GM21723 (cell line): ENCODE measurements at regions not wholly inside any gene's neighbourhood (a gene's known extent, or its start where the extent isn't known, plus 50 kb on each side); places are given as distances from the start of the nearest gene placed in this dataset.

Experiments
- ATAC-seq: cut with Tn5 transposase; IDR thresholded peaks from one replicate; pipeline ENCODE4 v1.9.1; 2021; ENCODE audit warnings: mild to moderate bottlenecking, moderate library complexity; ENCODE audit not compliant: unreplicated experiment

DNA sequence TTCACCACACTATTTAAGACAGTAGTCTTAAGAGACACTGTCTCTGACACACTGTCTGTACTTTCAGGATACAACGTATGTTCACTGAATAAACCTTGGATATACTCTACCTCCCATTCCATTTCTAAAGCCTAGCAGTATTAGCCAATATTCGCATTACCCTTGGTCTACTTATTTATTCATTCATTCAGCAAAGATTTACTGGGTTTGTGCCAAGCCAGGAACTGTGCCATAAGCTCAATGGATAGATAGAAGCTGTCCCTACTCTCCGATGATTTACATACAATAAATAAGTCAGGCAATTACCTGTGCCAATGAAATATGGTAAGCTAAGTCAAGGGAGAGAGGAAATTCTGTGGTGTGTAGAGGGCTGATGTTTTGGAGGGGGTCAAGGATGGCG, 195.2 kb upstream of the RAB4A start:
- ATAC-seq = no peak

GRCh38 chr1:229076195-229076594, 194.7 kb upstream of the RAB4A start:
- ATAC-seq = no peak

- ATAC-seq = no peak
These were observed 191.8 kb upstream of the RAB4A start for GRCh38 chr1:229079016-229079595.

DNA sequence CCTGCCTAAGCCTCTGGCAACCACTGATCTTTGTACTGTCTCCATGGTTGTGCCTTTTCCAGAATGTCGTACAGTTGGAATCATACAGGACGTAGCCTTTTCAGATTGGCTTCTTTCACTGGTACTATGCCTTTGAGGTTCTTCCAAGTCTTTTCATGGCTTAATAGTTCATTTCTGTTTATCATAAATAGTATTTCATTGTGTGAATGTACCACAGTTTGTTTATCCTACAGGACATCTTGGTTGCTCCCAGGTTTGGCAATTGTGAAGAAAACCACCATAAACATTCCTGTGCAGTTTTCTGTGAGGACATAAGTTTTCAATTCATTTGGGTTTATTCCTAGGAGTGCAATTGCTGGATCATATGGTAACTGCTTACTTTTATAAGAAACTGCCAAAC, 190.6 kb upstream of the RAB4A start:
- ATAC-seq = no peak

- ATAC-seq = no peak
These were observed 185.6 kb upstream of the RAB4A start for GRCh38 chr1:229085291-229085690.

DNA sequence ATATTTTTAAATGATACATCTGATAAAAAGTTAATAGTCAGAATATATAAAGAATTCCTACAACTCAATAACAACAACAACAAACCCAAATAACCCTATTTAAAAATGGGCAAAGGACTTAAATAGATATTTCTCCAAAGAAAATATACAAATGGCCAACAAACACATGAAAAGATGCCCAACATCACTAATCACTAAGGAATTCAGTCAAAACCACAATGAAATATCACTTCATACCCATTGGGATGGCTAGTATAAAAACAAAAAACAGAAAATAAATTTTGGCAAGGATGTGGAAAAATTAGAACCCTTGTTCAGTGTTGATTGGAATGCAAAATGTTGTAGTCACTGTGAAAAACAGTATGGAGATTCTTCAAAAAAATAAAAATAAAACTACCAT, 184.8 kb upstream of the RAB4A start:
- no peak for ATAC-seq

DNA sequence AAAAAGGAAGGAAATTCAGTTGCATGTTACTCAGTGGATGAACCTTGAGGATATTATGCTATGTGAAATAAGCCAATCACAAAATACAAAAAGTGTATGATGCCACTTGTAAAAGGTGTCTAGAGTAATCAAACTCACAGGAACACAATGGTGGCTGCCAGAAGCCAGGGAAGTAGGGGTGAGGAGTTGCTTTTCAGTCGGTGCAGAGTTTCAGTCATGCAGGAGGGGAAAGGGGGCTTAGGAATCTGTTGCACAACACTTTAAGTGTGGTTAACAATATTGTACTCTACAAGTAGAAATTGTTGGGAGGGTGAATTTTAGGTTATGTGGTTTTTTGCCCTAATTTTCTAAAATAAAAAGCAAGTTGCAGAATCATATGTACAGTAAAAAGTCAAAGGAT, 184.2 kb upstream of the RAB4A start:
- no peak for ATAC-seq

DNA sequence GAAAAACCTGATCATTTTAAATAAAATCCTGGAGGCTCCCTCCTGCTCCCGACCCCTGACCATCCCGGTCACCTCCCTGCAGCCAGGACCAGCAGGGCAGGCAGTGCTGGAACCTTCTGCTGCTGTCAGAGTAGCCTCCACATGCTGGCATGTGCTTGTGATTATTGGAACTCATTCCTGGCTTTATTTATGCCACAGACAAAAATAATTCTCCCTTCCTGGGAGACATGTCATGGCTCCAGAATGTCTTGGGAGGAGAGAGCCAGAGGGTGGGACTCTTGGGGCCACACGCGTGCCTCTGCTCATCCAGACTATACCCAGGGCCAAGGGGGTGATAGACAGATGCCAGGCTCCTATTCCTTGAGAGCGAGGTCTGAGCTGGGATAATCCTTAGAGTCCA, 183.6 kb upstream of the RAB4A start:
- no peak for ATAC-seq

DNA sequence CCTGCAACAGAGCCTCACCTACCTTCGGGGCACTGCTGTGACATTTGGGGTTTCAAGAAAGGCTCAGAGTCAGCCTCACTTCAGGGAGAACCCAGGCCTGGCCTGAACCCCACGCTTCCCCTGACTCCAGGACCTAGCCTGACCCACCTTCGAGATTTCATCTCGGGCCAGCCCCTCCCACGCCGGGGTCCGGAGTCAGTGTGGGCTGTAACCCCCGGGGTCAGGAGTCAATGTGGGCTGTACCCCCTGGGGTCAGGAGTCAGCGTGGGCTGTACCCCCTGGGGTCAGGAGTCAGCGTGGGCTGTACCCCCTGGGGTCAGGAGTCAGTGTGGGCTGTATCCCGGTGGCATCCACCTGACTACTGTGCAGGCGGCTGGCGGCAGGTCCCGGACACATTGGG, 183.0 kb upstream of the RAB4A start:
- ATAC-seq = no peak

DNA sequence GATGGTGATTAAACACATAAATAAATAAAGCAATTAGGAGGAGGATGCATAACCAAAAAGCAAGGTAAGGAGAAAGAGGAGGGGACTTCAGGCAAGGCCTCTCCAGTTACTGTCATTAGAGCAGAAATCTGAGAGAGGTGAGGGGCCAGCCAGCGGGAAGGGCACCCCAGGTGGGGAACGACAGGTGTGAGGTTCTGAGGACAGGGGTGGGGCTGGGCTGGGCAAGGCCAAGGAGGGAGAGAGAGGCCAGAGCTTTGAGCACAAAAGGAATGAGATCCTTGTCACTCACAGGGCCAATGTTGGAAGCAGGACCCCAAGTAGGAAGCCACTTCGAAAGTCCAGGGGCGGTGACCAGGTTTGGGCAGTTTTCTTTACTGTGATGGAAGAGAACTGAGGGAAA, 182.2 kb upstream of the RAB4A start:
- ATAC-seq = no peak

DNA sequence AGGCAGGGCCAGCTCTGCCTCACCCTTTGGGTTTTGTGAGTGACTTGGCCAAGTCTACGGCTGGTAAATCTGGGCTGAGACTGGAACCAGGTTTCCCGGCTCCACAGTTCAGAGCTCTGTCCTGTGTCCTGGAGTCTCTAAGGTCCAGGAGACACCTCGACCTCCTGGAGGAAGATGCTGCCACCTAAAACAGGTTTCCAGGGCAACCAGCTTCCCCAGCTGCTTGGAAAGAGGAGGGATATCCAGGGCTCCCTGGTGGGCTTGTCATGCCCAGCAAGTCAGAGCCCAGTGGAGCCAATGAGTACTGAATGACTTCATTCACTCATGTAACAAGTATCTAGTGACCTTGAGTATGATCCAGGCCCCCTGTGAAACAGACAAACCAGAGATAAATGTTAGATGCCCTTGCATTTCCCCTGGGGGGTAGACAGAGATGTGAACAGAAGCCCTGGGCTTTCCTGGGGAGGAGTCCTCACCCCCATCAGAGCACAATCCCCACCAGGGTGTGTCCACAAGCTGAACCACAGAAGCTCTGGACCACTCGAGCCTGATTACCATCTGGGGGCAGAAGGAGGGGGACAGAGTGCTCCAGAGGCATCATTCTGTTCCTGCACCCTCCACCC, 181.2 kb upstream of the RAB4A start:
- ATAC-seq = no peak

DNA sequence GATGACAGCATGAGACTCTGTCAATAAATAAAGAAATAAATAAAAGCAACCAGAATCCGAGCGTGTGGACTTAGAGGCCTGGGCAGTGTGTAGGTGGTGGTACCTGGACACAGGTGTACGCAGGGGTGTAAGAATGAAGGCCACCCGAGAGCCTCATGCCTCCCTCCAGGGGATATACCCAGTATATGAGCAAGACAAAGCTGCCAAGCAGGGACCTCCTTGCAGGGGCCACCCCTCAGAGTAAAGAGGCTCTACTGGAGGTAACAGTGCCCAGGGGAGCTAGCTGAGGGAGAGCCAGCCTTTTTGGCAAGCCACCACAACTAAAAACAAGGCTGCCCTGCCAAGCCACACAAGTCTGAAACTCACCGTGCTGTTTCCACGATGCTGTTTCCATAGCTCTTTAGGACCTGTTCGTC, 179.2 kb upstream of the RAB4A start:
- ATAC-seq = no peak

GRCh38 chr1:229092377-229093237, 178.3 kb upstream of the RAB4A start:
- no peak for ATAC-seq

DNA sequence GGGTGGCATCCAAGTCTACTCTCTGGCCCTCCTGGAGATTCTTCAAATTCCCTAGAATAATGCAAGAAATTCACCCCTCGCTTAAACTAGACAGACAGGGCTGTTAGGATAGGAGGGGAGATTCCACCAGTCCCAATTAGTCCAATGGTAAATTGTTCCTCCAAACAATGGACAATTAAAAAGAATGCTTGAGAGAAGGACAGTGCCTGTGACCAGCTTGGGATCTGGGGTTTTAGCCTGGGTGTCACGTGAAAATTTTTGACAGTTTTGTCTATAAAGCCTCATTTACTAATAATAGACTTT, 177.7 kb upstream of the RAB4A start:
- ATAC-seq = no peak

DNA sequence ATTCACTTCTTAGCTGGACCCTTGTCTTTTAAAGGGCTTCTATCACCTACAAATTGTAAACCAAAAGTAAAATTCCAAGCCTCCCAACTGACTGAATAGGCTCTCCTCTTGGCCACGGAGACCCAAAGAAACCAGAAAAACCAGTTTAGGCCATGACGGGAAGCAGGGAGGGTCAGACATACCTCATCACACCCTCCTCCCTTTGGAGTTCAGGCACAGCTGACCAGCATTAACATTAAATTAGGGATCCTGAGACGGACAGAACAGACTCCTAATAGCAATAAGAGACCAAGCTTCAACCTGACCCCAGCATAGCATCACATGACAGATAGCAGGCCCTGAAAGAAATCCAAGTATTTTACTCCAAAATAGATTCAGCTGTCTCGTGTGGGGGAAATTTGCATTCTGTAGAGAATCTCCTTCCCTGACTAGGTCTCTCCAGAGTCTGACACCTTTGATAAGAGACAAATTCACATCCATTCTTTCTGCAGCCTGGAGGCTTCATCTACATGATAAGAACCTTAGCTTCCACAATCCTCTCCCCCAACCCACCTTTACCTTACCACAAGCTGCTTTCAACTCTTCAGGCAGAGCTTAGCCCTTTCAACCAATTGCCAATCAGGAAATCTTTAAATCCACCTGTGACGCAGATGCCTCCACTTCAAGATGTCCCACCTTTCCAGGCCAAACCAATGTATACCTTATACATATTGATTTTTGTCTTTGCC, 177.1 kb upstream of the RAB4A start:
- ATAC-seq = no peak

- no peak for ATAC-seq
These were observed 176.2 kb upstream of the RAB4A start for GRCh38 chr1:229094476-229095311.

GRCh38 chr1:229095325-229095724, 175.6 kb upstream of the RAB4A start:
- ATAC-seq = no peak

DNA sequence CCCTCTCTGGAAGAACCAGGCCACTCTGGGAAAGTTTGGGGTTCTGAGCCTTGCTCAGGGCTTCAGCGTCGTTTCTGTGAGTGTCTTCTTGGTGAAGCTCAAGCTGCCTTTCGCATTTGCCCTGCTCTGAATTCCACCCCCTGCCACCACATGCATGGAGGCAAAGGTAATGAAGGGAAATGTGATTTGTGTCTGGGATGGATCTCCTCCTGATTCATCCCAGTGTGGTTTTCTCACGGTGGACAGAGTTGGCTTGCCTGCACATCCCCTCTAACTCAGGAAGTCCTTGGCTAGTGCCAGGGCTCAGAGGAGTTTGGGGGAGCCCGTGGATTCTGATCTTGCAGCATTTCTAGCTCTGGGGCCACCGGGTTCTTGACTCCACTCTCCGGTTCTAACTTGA, 173.6 kb upstream of the RAB4A start:
- no peak for ATAC-seq

DNA sequence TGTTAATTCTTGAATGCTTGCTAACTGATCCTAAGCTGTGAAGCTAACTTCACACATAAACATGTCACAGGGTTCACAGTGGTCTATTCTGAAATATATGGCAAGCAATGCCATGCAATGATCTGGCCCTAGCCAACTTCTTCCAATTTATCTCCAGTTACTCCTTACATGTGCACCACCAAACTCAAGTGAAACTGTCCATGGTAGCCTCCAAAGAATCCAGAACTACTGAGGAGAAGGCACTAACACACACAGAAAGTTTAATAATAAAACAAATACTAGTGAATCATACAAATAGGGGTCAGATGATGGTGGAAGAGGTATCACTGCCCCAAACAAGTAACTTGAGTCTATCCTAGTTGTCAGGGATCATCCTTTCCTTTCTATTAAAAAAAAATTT, 172.6 kb upstream of the RAB4A start:
- ATAC-seq = no peak

DNA sequence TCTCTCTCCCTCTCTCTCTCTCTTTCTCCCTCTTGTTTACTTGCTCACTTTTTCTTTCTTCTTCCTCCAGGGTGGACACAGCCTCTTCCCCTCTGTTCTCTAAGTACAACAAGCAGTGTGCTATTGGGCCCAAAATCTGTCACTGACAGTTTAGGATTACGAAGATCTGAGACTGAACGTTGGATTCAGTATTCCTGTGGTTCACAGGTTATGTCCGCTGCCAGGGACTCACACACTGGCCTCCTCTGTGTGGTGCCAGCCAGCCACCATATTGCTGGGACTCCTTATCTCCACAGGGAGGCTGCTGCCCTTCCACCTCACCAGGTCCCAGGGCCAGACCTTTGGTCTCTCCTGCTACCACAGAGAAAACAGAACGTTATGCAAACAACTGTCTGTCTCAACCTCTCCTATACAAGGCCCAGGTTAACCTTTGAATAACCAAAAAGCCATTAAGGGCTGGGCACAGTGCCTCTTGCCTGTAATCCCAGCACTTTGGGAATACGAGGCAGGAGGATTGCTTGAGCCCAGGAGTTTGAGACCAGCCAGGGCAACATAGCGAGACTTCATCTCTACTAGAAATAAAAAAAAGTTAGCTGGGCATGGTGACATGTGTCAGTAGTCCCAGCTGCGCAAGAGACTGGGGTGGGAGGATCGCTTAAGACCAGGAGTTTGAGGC, 171.9 kb upstream of the RAB4A start:
- no peak for ATAC-seq
